DND-41 (cell line): ENCODE measurements at regions not wholly inside any gene's neighbourhood (a gene's known extent, or its start where the extent isn't known, plus 50 kb on each side); places are given as distances from the start of the nearest gene placed in this dataset.

ENCODE experiments used
- ATAC-seq: fragments of 200-7000 bp; cut with Tn5 transposase; 3 replicates; pipeline ENCODE4 v1.9.1; 2021; ENCODE audit warnings: low read depth; ENCODE audit not compliant: insufficient read depth
- DNase-seq: peaks from one replicate; pipeline ENCODE4 v3.0.0-alpha.2; 2020
- H2AFZ ChIP-seq: 2 replicates; pipeline ENCODE4 v1.6.0; 2012; ENCODE audit warnings: low read depth, low read length
- H3K27ac ChIP-seq: 2 replicates; pipeline ENCODE4 v1.5.1; 2012; ENCODE audit warnings: low read length, inconsistent platforms
- H3K27me3 ChIP-seq: fragments of 200-600 bp; sonication (generic); 2 replicates; pipeline ENCODE4 v1.6.0; 2012; ENCODE audit warnings: low read length, mild to moderate bottlenecking, inconsistent platforms; ENCODE audit not compliant: insufficient read depth, poor library complexity
- H3K36me3 ChIP-seq: 2 replicates; pipeline ENCODE4 v1.5.1; 2012; ENCODE audit warnings: low read length, inconsistent platforms; ENCODE audit not compliant: insufficient read depth
- H3K4me1 ChIP-seq: 2 replicates; pipeline ENCODE4 v1.5.1; 2012; ENCODE audit warnings: mild to moderate bottlenecking, low read length; ENCODE audit not compliant: insufficient read depth
- H3K4me2 ChIP-seq: 2 replicates; pipeline ENCODE4 v1.6.0; 2012; ENCODE audit warnings: mild to moderate bottlenecking, moderate library complexity, low read length, inconsistent platforms; ENCODE audit not compliant: insufficient read depth
- H3K4me3 ChIP-seq, 2 experiments: fragments of 200-600 bp in 1 of 2; shearing (Covaris generic) in 1 of 2; 2 replicates each; pipeline ENCODE4 v1.5.1; 2012 to 2016; ENCODE audit warnings: inconsistent platforms in 2 of 2, low read length in 2 of 2, mild to moderate bottlenecking in 2 of 2, low read depth in 1 of 2, moderate library complexity in 1 of 2
- H3K79me2 ChIP-seq: 2 replicates; pipeline ENCODE4 v1.6.0; 2012; ENCODE audit warnings: low read length, inconsistent platforms; ENCODE audit not compliant: insufficient read depth
- H3K9ac ChIP-seq: 2 replicates; pipeline ENCODE4 v1.6.0; 2012; ENCODE audit warnings: low read depth, mild to moderate bottlenecking, inconsistent platforms, low read length, moderate library complexity
- H3K9me3 ChIP-seq: 2 replicates; pipeline ENCODE4 v1.5.1; 2012; ENCODE audit warnings: low read length, moderate library complexity, mild to moderate bottlenecking, inconsistent platforms; ENCODE audit not compliant: insufficient read depth, severe bottlenecking
- H4K20me1 ChIP-seq: 2 replicates; pipeline ENCODE4 v1.6.0; 2012; ENCODE audit warnings: low read length; ENCODE audit not compliant: insufficient read depth
- CTCF ChIP-seq: IDR thresholded peaks from 2 replicates; pipeline ENCODE4 v1.5.1; 2012; ENCODE audit warnings: borderline replicate concordance, low read length, moderate library complexity, mild to moderate bottlenecking; ENCODE audit not compliant: poor library complexity, severe bottlenecking; ENCODE audit errors: extremely low read depth
- EZH2 ChIP-seq: IDR thresholded peaks from 3 replicates; pipeline ENCODE4 v1.6.1; 2012; ENCODE audit warnings: borderline replicate concordance, low read depth, mild to moderate bottlenecking, moderate library complexity, low read length, inconsistent platforms; ENCODE audit not compliant: severe bottlenecking

- no peak overlapping the region for H3K27ac ChIP-seq
- H3K4me1 ChIP-seq, result 0 out of 2 replicates have a peak, but pooled peaks cover 5% of the 10 kb centered on the region
- H3K27me3 ChIP-seq, result no peaks in the 10 kb centered on the region
- H3K9me3 ChIP-seq, result peaks cover 10% of the 10 kb centered on the region
- no peak overlapping the region for H3K9ac ChIP-seq
- no peak overlapping the region for H2AFZ ChIP-seq
- DNase-seq, result peak; percentile 30
- TF ChIP-seq EZH2, result no peak
- TF ChIP-seq CTCF, result no peak
- H4K20me1 ChIP-seq, result no peaks in the 10 kb centered on the region
- H3K4me2 ChIP-seq, result no peak overlapping the region
- H3K79me2 ChIP-seq, result no peaks in the 10 kb centered on the region
- H3K4me3 ChIP-seq, result no peak overlapping the region
- peak; percentile 82 for ATAC-seq
- H3K36me3 ChIP-seq, result no peaks in the 10 kb centered on the region
Observed at GRCh38 chr7:138169441-138169851, 93.2 kb downstream of the AKR1D1 start.

GRCh38 chr7:138170298-138170697 lies 94.0 kb downstream of the AKR1D1 start:
- Histone ChIP-seq H4K20me1 (no peaks in the 10 kb centered on the region), H3K4me3 (no peak overlapping the region), H3K4me2 (no peak overlapping the region), H3K4me1 (0 out of 2 replicates have a peak, but pooled peaks cover 5% of the 10 kb centered on the region), H2AFZ (no peak overlapping the region), H3K9me3 (peaks cover 10% of the 10 kb centered on the region), H3K79me2 (no peaks in the 10 kb centered on the region), H3K36me3 (no peaks in the 10 kb centered on the region), H3K27ac (no peak overlapping the region), H3K9ac (no peak overlapping the region), H3K27me3 (no peaks in the 10 kb centered on the region)
- DNase-seq, result no peak
- ATAC-seq, result no peak
- TF ChIP-seq EZH2 (no peak), CTCF (no peak)

- Histone ChIP-seq H2AFZ (no peak overlapping the region), H3K79me2 (no peaks in the 10 kb centered on the region), H3K27ac (no peak overlapping the region), H3K4me3 (no peak overlapping the region), H3K4me1 (0 out of 2 replicates have a peak, but pooled peaks cover 5% of the 10 kb centered on the region), H4K20me1 (no peaks in the 10 kb centered on the region), H3K36me3 (no peaks in the 10 kb centered on the region), H3K9ac (no peak overlapping the region), H3K9me3 (peaks cover 10% of the 10 kb centered on the region), H3K4me2 (no peak overlapping the region), H3K27me3 (no peaks in the 10 kb centered on the region)
- no peak for DNase-seq
- peak; percentile 60 for ATAC-seq
- TF ChIP-seq EZH2, result no peak
- TF ChIP-seq CTCF, result no peak
Observed at GRCh38 chr7:138170959-138171703, 94.9 kb downstream of the AKR1D1 start.
